Neural cell (in vitro differentiated cells): ENCODE measurements at regions not wholly inside any gene's neighbourhood (a gene's known extent, or its start where the extent isn't known, plus 50 kb on each side); places are given as distances from the start of the nearest gene placed in this dataset.

Experiments
- H2AFZ ChIP-seq: fragments of 200-600, 300-800 bp; sonication (generic), shearing (Covaris generic); 2 replicates; pipeline ENCODE4 v1.6.0; 2014; ENCODE audit warnings: low read depth, mild to moderate bottlenecking, antibody characterized with exemption, low read length, moderate library complexity
- H3F3A ChIP-seq: fragments of 200-600 bp; shearing (Covaris generic); 2 replicates; pipeline ENCODE4 v1.6.1; 2016; ENCODE audit warnings: mild to moderate bottlenecking, moderate library complexity, mixed read lengths, antibody characterized with exemption, low read length; ENCODE audit not compliant: insufficient read depth, poor library complexity, severe bottlenecking
- H3K27ac ChIP-seq: fragments of 200-600, 300-800 bp; sonication (generic), shearing (Covaris generic); 2 replicates; pipeline ENCODE4 v1.5.1; 2014; ENCODE audit warnings: mild to moderate bottlenecking, low read length, moderate library complexity
- H3K27me3 ChIP-seq: fragments of 300-800, 200-600 bp; sonication (generic), shearing (Covaris generic); 2 replicates; pipeline ENCODE4 v1.6.0; 2014; ENCODE audit warnings: mild to moderate bottlenecking, low read depth, low read length, moderate library complexity; ENCODE audit not compliant: insufficient read depth
- H3K36me3 ChIP-seq: fragments of 300-800, 200-600 bp; sonication (generic), shearing (Covaris generic); 2 replicates; pipeline ENCODE4 v1.5.1; 2014; ENCODE audit warnings: mild to moderate bottlenecking, antibody characterized with exemption, low read length, moderate library complexity; ENCODE audit not compliant: insufficient read depth
- H3K4me2 ChIP-seq: fragments of 300-800, 200-600 bp; sonication (generic), shearing (Covaris generic); 2 replicates; pipeline ENCODE4 v1.6.0; 2014; ENCODE audit warnings: mild to moderate bottlenecking, low read length
- H3K4me3 ChIP-seq: fragments of 300-800, 200-600 bp; sonication (generic), shearing (Covaris generic); 2 replicates; pipeline ENCODE4 v1.5.1; 2014; ENCODE audit warnings: mild to moderate bottlenecking, low read length, moderate library complexity
- H3K79me2 ChIP-seq: fragments of 200-600 bp; shearing (Covaris generic); replicated peaks from 2 replicates; pipeline ENCODE4 v1.6.0; 2014; ENCODE audit warnings: mild to moderate bottlenecking, low read length, moderate library complexity; ENCODE audit not compliant: insufficient read depth
- H3K9ac ChIP-seq: fragments of 300-800, 200-600 bp; sonication (generic), shearing (Covaris generic); 2 replicates; pipeline ENCODE4 v1.6.1; 2016; ENCODE audit warnings: mild to moderate bottlenecking, low read length, mixed read lengths
- H3K9me2 ChIP-seq: fragments of 200-600 bp; shearing (Covaris generic); 2 replicates; pipeline ENCODE4 v1.6.1; 2016; ENCODE audit warnings: mild to moderate bottlenecking, low read length, mixed read lengths; ENCODE audit not compliant: insufficient read depth
- H3K9me3 ChIP-seq: fragments of 200-600, 300-800 bp; sonication (generic), shearing (Covaris generic); 2 replicates; pipeline ENCODE4 v1.6.1; 2016; ENCODE audit warnings: mild to moderate bottlenecking, mixed run types, low read length, moderate library complexity, mixed read lengths
- H4K20me1 ChIP-seq: fragments of 200-600 bp; shearing (Covaris generic); 2 replicates; pipeline ENCODE4 v1.6.1; 2016; ENCODE audit warnings: mild to moderate bottlenecking, mixed run types; ENCODE audit not compliant: insufficient read depth
- CTCF ChIP-seq: fragments of 450-650 bp; IDR thresholded peaks from 2 replicates; pipeline ENCODE4 v1.5.1; 2014; ENCODE audit warnings: antibody characterized with exemption, mild to moderate bottlenecking, moderate library complexity; ENCODE audit not compliant: poor library complexity, severe bottlenecking
- EP300 ChIP-seq: fragments of 450-650 bp; conservative IDR thresholded peaks from 2 replicates; pipeline ENCODE4 v1.6.1; 2014; ENCODE audit warnings: antibody characterized with exemption, mild to moderate bottlenecking, moderate library complexity; ENCODE audit not compliant: poor library complexity, severe bottlenecking
- EZH2 ChIP-seq: fragments of 200-600, 300-800 bp; shearing (Covaris generic), sonication (generic); IDR thresholded peaks from 2 replicates; pipeline ENCODE4 v1.6.1; 2014; ENCODE audit warnings: antibody characterized with exemption, low read length, borderline replicate concordance, mild to moderate bottlenecking; ENCODE audit not compliant: insufficient read depth, poor library complexity, severe bottlenecking
- MXI1 ChIP-seq: fragments of 450-650 bp; conservative IDR thresholded peaks from 2 replicates; pipeline ENCODE4 v1.6.1; 2014; ENCODE audit warnings: antibody characterized with exemption, mild to moderate bottlenecking; ENCODE audit not compliant: poor library complexity, severe bottlenecking
- POLR2AphosphoS5 ChIP-seq: IDR thresholded peaks from 2 replicates; pipeline ENCODE4 v1.6.1; 2012
- RAD21 ChIP-seq: fragments of 450-650 bp; conservative IDR thresholded peaks from 2 replicates; pipeline ENCODE4 v1.6.1; 2014; ENCODE audit warnings: antibody characterized with exemption, mild to moderate bottlenecking, moderate library complexity
- REST ChIP-seq: IDR thresholded peaks from 2 replicates; pipeline ENCODE4 v1.6.1; 2012; ENCODE audit warnings: borderline replicate concordance
- SMC3 ChIP-seq: fragments of 450-650 bp; conservative IDR thresholded peaks from 2 replicates; pipeline ENCODE4 v1.6.1; 2014; ENCODE audit warnings: antibody characterized with exemption, mild to moderate bottlenecking, moderate library complexity; ENCODE audit not compliant: poor library complexity
- TAF1 ChIP-seq: IDR thresholded peaks from 2 replicates; pipeline ENCODE4 v1.6.1; 2012; ENCODE audit warnings: low read depth

- Histone ChIP-seq H2AFZ (no peak overlapping the region), H3K4me3 (no peak overlapping the region), H4K20me1 (no peaks in the 10 kb centered on the region), H3K4me2 (no peak overlapping the region), H3K27ac (peak overlapping the region; percentile 26), H3K9ac (no peak overlapping the region), H3K9me3 (no peaks in the 10 kb centered on the region), H3K9me2 (no peaks in the 10 kb centered on the region), H3K36me3 (no peaks in the 10 kb centered on the region), H3K79me2 (no peaks in the 10 kb centered on the region), H3F3A (no peaks in the 10 kb centered on the region), H3K27me3 (no peaks in the 10 kb centered on the region)
- no peak for TF ChIP-seq SMC3
These were observed 512.9 kb upstream of the ACVR2A start for GRCh38 chr2:147331790-147332419.

- Histone ChIP-seq H3F3A (no peaks in the 10 kb centered on the region), H3K36me3 (no peaks in the 10 kb centered on the region), H3K9me3 (no peaks in the 10 kb centered on the region), H2AFZ (no peak overlapping the region), H3K27me3 (no peaks in the 10 kb centered on the region), H3K9me2 (no peaks in the 10 kb centered on the region), H3K79me2 (no peaks in the 10 kb centered on the region), H3K9ac (no peak overlapping the region), H4K20me1 (no peaks in the 10 kb centered on the region), H3K4me2 (no peak overlapping the region), H3K27ac (no peak overlapping the region), H3K4me3 (no peak overlapping the region)
- TF ChIP-seq REST (no peak), TAF1 (no peak), CTCF (no peak), SMC3 (no peak), RAD21 (no peak)
These were observed 513.9 kb upstream of the ACVR2A start for GRCh38 chr2:147330925-147331324.

- Histone ChIP-seq H3K9me3 (no peaks in the 10 kb centered on the region), H3K36me3 (no peaks in the 10 kb centered on the region), H3K79me2 (no peaks in the 10 kb centered on the region), H3K4me3 (no peak overlapping the region), H3K27ac (no peak overlapping the region), H2AFZ (no peak overlapping the region), H3F3A (no peaks in the 10 kb centered on the region), H3K4me2 (no peak overlapping the region), H3K9me2 (no peaks in the 10 kb centered on the region), H3K9ac (no peak overlapping the region), H4K20me1 (no peaks in the 10 kb centered on the region), H3K27me3 (no peaks in the 10 kb centered on the region)
- TF ChIP-seq MXI1 (no peak), SMC3 (no peak), RAD21 (no peak), CTCF (no peak), EP300 (no peak), EZH2 (no peak), POLR2AphosphoS5 (no peak), TAF1 (no peak), REST (no peak)
These were observed 517.2 kb upstream of the ACVR2A start for GRCh38 chr2:147327613-147328012.
